Astrocyte of the spinal cord (primary cell): ENCODE measurements at regions not wholly inside any gene's neighbourhood (a gene's known extent, or its start where the extent isn't known, plus 50 kb on each side); places are given as distances from the start of the nearest gene placed in this dataset.

Experiments
- DNase-seq: peaks from one replicate; pipeline ENCODE4 v3.0.0; 2011; ENCODE audit warnings: low read depth, low spot score
- H3K4me3 ChIP-seq: 2 replicates; pipeline ENCODE4 v1.5.1; 2011; ENCODE audit warnings: low read depth, mild to moderate bottlenecking, low read length, moderate library complexity
- in situ Hi-C: cut with HindIII; loops from 2 replicates; pipeline ENCODE4 v1.10.0; 2017; ENCODE audit warnings: low sequenced_read_pairs
- TF ChIP-seq, protein P1 (sequence below): IDR thresholded peaks from 2 replicates; pipeline ENCODE4 v1.5.1; 2012; ENCODE audit warnings: low read depth, mild to moderate bottlenecking, low read length, inconsistent platforms

DNA sequence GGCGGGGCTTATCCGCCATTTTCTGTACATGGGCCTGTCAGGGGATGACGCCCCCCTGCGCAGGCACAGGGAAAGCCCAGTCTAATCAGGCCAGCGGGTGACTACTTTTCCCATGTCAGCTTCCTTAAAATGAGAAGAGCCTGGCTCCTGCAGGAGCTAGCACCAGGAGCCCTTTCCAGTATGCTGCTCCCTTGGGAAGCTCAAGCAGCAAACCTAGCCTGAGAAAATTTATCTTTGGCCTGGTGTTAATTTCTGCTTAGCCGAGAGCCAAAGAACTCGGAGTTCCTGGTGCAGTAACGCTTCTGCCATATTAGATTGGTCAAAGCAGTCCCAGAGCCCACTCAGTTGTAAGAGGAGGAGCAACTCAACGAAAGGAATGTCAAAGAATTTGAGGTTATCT lies 239.0 kb upstream of the PHYHIPL start:
- TF ChIP-seq, protein P1, sequence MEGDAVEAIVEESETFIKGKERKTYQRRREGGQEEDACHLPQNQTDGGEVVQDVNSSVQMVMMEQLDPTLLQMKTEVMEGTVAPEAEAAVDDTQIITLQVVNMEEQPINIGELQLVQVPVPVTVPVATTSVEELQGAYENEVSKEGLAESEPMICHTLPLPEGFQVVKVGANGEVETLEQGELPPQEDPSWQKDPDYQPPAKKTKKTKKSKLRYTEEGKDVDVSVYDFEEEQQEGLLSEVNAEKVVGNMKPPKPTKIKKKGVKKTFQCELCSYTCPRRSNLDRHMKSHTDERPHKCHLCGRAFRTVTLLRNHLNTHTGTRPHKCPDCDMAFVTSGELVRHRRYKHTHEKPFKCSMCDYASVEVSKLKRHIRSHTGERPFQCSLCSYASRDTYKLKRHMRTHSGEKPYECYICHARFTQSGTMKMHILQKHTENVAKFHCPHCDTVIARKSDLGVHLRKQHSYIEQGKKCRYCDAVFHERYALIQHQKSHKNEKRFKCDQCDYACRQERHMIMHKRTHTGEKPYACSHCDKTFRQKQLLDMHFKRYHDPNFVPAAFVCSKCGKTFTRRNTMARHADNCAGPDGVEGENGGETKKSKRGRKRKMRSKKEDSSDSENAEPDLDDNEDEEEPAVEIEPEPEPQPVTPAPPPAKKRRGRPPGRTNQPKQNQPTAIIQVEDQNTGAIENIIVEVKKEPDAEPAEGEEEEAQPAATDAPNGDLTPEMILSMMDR = no peak
- no peak overlapping the region for H3K4me3 ChIP-seq
- DNase-seq = no peak
- in situ Hi-C loops = no loop called here

DNA sequence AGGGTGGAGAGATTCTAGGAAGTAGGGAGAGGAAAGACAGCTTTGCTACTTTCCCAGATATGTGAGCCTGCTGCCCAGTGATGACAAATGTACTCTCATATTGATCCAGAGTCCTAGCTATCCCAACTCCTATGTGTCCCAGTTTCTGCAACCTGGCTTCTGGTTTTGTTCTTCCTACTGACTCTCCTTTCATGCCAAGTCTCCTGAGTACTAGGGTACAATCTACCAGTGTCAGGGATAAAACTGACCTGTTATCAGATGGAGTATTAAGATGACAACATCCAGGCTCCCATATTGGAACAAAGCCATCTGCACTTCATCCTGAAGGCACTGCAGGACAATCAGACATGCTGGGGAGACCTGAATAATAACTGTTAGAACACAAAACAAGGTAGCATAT lies 233.7 kb upstream of the PHYHIPL start:
- DNase-seq = no peak
- TF ChIP-seq, protein P1 = no peak
- H3K4me3 ChIP-seq = no peak overlapping the region
- in situ Hi-C loops = no loop called here

GRCh38 chr10:58943256-58943890 lies 233.1 kb upstream of the PHYHIPL start:
- in situ Hi-C loops = no loop called here
- no peak for DNase-seq
- TF ChIP-seq, protein P1 = no peak
- no peak overlapping the region for H3K4me3 ChIP-seq

DNA sequence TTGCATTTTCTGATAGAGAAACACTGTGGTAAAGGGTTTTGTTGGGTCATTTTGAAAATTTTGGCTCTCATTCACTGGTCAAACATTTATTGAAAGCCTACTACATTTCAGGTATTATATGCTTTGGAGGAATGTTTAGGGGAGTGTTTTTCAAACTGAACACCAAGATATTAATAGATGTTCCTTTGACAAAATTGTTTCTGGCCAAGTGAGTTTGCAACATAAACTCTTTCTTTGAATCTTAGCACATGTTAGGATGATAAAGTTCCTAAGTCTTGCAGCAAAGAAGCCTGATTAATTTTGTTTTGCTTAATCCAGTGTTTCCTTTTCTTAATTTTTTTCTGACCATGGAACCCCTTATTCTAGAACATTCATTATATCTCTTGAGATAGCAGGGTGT lies 232.5 kb upstream of the PHYHIPL start:
- TF ChIP-seq, protein P1 = no peak
- no peak for DNase-seq
- H3K4me3 ChIP-seq = no peak overlapping the region
- in situ Hi-C loops = no loop called here

DNA sequence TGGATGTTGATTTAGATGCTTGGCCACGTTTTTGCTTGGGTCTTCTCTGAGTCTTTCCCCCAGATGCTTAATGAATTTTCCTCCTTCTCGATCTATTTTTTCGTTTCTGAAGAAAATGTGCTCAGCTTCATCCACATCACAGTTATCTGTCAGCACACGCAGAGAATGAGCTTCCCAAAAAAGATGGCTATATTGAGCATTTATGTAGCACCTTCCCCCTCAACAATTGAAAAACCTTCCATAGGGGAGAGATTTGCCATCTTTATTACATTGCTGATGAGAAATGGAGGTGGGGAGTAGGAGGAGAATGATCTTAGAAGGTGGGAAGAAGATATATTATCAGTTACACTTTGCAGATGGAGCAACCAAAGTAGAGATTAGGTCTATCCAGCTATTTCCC lies 228.1 kb upstream of the PHYHIPL start:
- DNase-seq = no peak

DNA sequence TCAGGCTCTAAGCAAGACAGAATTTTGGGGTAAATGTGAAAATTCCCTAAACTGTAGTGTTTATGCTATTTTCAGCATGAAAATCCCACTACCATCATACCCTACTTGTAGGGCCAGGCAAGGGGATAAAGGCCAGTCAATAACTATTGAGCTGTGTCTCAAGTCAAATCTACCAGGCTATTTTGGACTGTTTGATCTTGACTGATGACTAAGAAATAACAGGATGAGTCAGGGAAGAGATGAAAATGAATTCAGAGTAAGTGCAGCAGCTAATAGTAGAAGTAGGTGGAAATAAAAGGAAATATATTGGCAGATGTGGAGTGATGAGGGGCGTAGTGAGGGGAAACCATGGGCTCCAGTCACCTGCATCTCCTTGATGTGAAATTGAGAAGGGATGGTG lies 225.8 kb upstream of the PHYHIPL start:
- in situ Hi-C loops = no loop called here
- TF ChIP-seq, protein P1 = no peak
- no peak overlapping the region for H3K4me3 ChIP-seq
- no peak for DNase-seq

More for the DNA sequence above, 228.1 kb upstream of the PHYHIPL start:
- no peak overlapping the region for H3K4me3 ChIP-seq
- TF ChIP-seq, protein P1 = no peak
- in situ Hi-C loops = no loop called here
